ENCODE measurements at regions not wholly inside any gene's neighbourhood (a gene's known extent, or its start where the extent isn't known, plus 50 kb on each side); places are given as distances from the start of the nearest gene placed in this dataset.

DNA sequence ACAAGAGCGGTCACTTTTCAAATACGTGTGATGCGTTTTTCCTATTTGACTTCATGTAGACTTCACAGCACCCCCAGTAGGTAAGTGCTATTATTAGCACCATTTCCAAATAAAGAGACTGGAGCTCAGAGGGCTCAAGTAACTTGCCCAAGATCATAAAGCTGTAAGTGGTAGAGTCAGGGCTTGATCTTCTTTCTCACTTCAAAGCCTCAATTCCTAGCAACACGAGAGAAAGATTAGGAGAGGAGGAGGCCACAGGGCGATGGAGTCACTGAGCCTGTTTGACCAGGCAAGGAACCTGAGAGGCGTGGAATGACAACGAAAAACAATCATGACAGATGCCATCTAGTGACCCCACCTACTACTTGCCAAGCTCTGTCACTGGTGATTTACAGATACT is 181.0 kb downstream of the FOXD2 start:
- TF ChIP-seq POLR2A (IDR thresholded peaks at IDR 0.05), result no peak
- TF ChIP-seq, protein P1, sequence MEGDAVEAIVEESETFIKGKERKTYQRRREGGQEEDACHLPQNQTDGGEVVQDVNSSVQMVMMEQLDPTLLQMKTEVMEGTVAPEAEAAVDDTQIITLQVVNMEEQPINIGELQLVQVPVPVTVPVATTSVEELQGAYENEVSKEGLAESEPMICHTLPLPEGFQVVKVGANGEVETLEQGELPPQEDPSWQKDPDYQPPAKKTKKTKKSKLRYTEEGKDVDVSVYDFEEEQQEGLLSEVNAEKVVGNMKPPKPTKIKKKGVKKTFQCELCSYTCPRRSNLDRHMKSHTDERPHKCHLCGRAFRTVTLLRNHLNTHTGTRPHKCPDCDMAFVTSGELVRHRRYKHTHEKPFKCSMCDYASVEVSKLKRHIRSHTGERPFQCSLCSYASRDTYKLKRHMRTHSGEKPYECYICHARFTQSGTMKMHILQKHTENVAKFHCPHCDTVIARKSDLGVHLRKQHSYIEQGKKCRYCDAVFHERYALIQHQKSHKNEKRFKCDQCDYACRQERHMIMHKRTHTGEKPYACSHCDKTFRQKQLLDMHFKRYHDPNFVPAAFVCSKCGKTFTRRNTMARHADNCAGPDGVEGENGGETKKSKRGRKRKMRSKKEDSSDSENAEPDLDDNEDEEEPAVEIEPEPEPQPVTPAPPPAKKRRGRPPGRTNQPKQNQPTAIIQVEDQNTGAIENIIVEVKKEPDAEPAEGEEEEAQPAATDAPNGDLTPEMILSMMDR (IDR thresholded peaks at IDR 0.05), result no peak
- no peak for TF ChIP-seq EP300 (IDR thresholded peaks at IDR 0.05)

All from gastroesophageal sphincter (tissue), 3 donors.